K562 (cell line): ENCODE measurements at regions not wholly inside any gene's neighbourhood (a gene's known extent, or its start where the extent isn't known, plus 50 kb on each side); places are given as distances from the start of the nearest gene placed in this dataset.

ENCODE experiments used
- ATAC-seq: fragments of 200-7000 bp; cut with Tn5 transposase; 3 replicates; pipeline ENCODE4 v1.9.1; 2020; ENCODE audit warnings: moderate library complexity
- BruUV-seq: library from RNA; stranded (reverse); fragments of 400-500 nt; replicated peaks from 2 replicates; lab custom pipeline; 2021; lab: Mats Ljungman, UMichigan
- CTCF ChIA-PET: fragments of 300-600 bp; formaldehyde crosslinking; extraction: SDS; loops from one replicate; lab custom pipeline; 2021; ENCODE audit warnings: low intra/inter-chr PET ratio; lab: Yijun Ruan, JAX
- POLR2A ChIA-PET: fragments of 300-600, 350-650 bp; sonication (Branson Sonifier 250); formaldehyde crosslinking; extraction: SDS; loops from one replicate; lab custom pipeline; 2021; ENCODE audit warnings: antibody characterized with exemption, inconsistent platforms; lab: Yijun Ruan, JAX
- DNase-seq, 4 experiments: peaks; one replicate each; pipeline versions ENCODE4 v3.0.0 to v3.0.0-alpha.2; 2011 to 2018; ENCODE audit warnings: low spot score in 3 of 4, mixed read lengths in 3 of 4; ENCODE audit errors: extremely low read depth in 1 of 4
- FAIRE-seq: peaks from 2 replicates; lab custom pipeline; 2011; peaks lifted over from hg19 to GRCh38; lab: Jason Lieb, UNC
- H2AFZ ChIP-seq: 2 replicates; pipeline ENCODE4 v1.6.0; 2011; ENCODE audit warnings: low read depth, low read length, control low read depth, inconsistent platforms
- H3K27ac ChIP-seq: fragments of 200-600 bp; 3 replicates; pipeline ENCODE4 v1.8.0; 2011; ENCODE audit warnings: low read depth, mild to moderate bottlenecking, control low read depth, inconsistent platforms, low read length, moderate library complexity, mixed read lengths; ENCODE audit errors: extremely low read depth
- H3K27me3 ChIP-seq, 2 experiments: fragments of 300-600 bp in 1 of 2; 2 replicates in 1 of 2; 3 replicates in 1 of 2; pipeline versions ENCODE4 v1.6.0 to v1.8.0; 2011; ENCODE audit warnings: inconsistent platforms in 2 of 2, low read length in 2 of 2, mild to moderate bottlenecking in 1 of 2, mixed read lengths in 1 of 2, moderate library complexity in 1 of 2; ENCODE audit not compliant: control insufficient read depth in 2 of 2, insufficient read depth in 2 of 2
- H3K36me3 ChIP-seq: fragments of 300-600 bp; 3 replicates; pipeline ENCODE4 v1.8.0; 2011; ENCODE audit warnings: mild to moderate bottlenecking, low read length, inconsistent platforms; ENCODE audit not compliant: control insufficient read depth, insufficient read depth
- H3K4me1 ChIP-seq, 2 experiments: fragments of 200-600 bp in 1 of 2; replicated peaks in 1 of 2; 2 replicates in 1 of 2; 3 replicates in 1 of 2; pipeline versions ENCODE4 v1.5.1 to v1.8.0; 2011; ENCODE audit warnings: inconsistent platforms in 2 of 2, low read length in 2 of 2, mild to moderate bottlenecking in 1 of 2, mixed read lengths in 1 of 2, moderate library complexity in 1 of 2; ENCODE audit not compliant: control insufficient read depth in 2 of 2, insufficient read depth in 2 of 2
- H3K4me2 ChIP-seq: 2 replicates; pipeline ENCODE4 v1.6.1; 2011; ENCODE audit warnings: low read length, control low read depth, inconsistent platforms, mixed read lengths; ENCODE audit not compliant: insufficient read depth
- H3K4me3 ChIP-seq: fragments of 200-600 bp; sonication (generic), shearing (Covaris generic); 2 replicates; pipeline ENCODE4 v1.5.1; 2016; ENCODE audit warnings: control low read depth, inconsistent platforms
- H3K79me2 ChIP-seq: fragments of 200-600 bp; 3 replicates; pipeline ENCODE4 v1.8.0; 2011; ENCODE audit warnings: low read length, inconsistent platforms; ENCODE audit not compliant: control insufficient read depth, insufficient read depth
- H3K9ac ChIP-seq, 2 experiments: 2 replicates each; pipeline versions ENCODE4 v1.6.0 to v1.6.1; 2011; ENCODE audit warnings: low read depth in 2 of 2, low read length in 2 of 2, control low read depth in 1 of 2, inconsistent platforms in 1 of 2, mild to moderate bottlenecking in 1 of 2, mixed read lengths in 1 of 2; ENCODE audit not compliant: insufficient read depth in 1 of 2
- H3K9me1 ChIP-seq: one replicate; pipeline ENCODE4 v1.6.0; 2011; ENCODE audit warnings: inconsistent platforms, mild to moderate bottlenecking, low read length, moderate library complexity; ENCODE audit not compliant: control insufficient read depth, insufficient read depth
- H3K9me3 ChIP-seq: replicated peaks from 2 replicates; pipeline ENCODE4 v1.5.1; 2011; ENCODE audit warnings: low read depth, low read length, inconsistent platforms; ENCODE audit not compliant: control insufficient read depth, insufficient read depth
- H4K20me1 ChIP-seq: replicated peaks from 2 replicates; pipeline ENCODE4 v1.6.1; 2011; ENCODE audit warnings: low read length, inconsistent platforms, mixed read lengths; ENCODE audit not compliant: control insufficient read depth, insufficient read depth
- DIDO1 ChIP-seq: fragments of 450-650 bp; IDR thresholded peaks from 2 replicates; pipeline ENCODE4 v1.6.1; 2016; ENCODE audit warnings: low read depth, missing biosample characterization, missing genetic modification characterization
- GATAD2B ChIP-seq: fragments of 450-650 bp; IDR thresholded peaks from 2 replicates; pipeline ENCODE4 v1.6.1; 2017; ENCODE audit warnings: mild to moderate bottlenecking, borderline replicate concordance
- HDAC3 ChIP-seq: fragments of 450-650 bp; IDR thresholded peaks from 2 replicates; pipeline ENCODE4 v1.6.1; 2018; ENCODE audit warnings: borderline replicate concordance, mild to moderate bottlenecking, moderate library complexity; ENCODE audit not compliant: partially characterized antibody
- IRF9 ChIP-seq: fragments of 450-650 bp; IDR thresholded peaks from 2 replicates; pipeline ENCODE4 v1.6.1; 2016; ENCODE audit warnings: missing biosample characterization, missing genetic modification characterization
- KDM4B ChIP-seq, 2 experiments: fragments of 450-650 bp in 1 of 2; sonication (generic) in 1 of 2; IDR thresholded peaks; 2 replicates each; pipeline ENCODE4 v1.6.1; 2016 to 2017; ENCODE audit warnings: borderline replicate concordance in 2 of 2, antibody characterized with exemption in 1 of 2, low read depth in 1 of 2, mild to moderate bottlenecking in 1 of 2
- KHSRP ChIP-seq: fragments of 450-650 bp; IDR thresholded peaks from 2 replicates; pipeline ENCODE4 v1.6.1; 2017
- KLF13 ChIP-seq: fragments of 450-650 bp; IDR thresholded peaks from 2 replicates; pipeline ENCODE4 v1.6.1; 2016; ENCODE audit warnings: missing genetic modification characterization, low read depth, mild to moderate bottlenecking, missing compliant biosample characterization, moderate library complexity, borderline replicate concordance
- L3MBTL2 ChIP-seq: fragments of 450-650 bp; IDR thresholded peaks from 2 replicates; pipeline ENCODE4 v1.6.1; 2016; ENCODE audit warnings: mild to moderate bottlenecking, moderate library complexity
- MLLT1 ChIP-seq, 2 experiments: fragments of 450-650 bp; IDR thresholded peaks; 2 replicates each; pipeline ENCODE4 v1.6.1; 2016
- NCOA2 ChIP-seq, 2 experiments: fragments of 450-650 bp; IDR thresholded peaks; 2 replicates each; pipeline ENCODE4 v1.6.1; 2018; ENCODE audit warnings: mild to moderate bottlenecking in 2 of 2, moderate library complexity in 1 of 2; ENCODE audit not compliant: partially characterized antibody in 2 of 2
- PTTG1 ChIP-seq: fragments of 450-650 bp; IDR thresholded peaks from 2 replicates; pipeline ENCODE4 v1.6.1; 2016; ENCODE audit warnings: low read depth, mild to moderate bottlenecking, missing genetic modification characterization, missing compliant biosample characterization
- PURB ChIP-seq: sonication (generic); formaldehyde crosslinking; IDR thresholded peaks from 2 replicates; pipeline ENCODE4 v1.9.0; 2021; ENCODE audit warnings: low read depth, mild to moderate bottlenecking, missing genetic modification reagents
- TCFL5 ChIP-seq: fragments of 250-450 bp; sonication (Bioruptor Pico); conservative IDR thresholded peaks from 2 replicates; pipeline ENCODE4 v1.6.1; 2021; ENCODE audit warnings: mild to moderate bottlenecking, moderate library complexity, matching md5 sums
- ZBTB17 ChIP-seq: fragments of 450-650 bp; formaldehyde crosslinking; IDR thresholded peaks from 2 replicates; pipeline ENCODE4 v1.4.0; 2020; ENCODE audit warnings: mild to moderate bottlenecking
- ZNF143 ChIP-seq: sonication (generic); formaldehyde crosslinking; IDR thresholded peaks from 2 replicates; pipeline ENCODE4 v1.9.0; 2022; ENCODE audit warnings: mild to moderate bottlenecking, missing genetic modification reagents
- ZNF217 ChIP-seq: sonication (generic); formaldehyde crosslinking; IDR thresholded peaks from 2 replicates; pipeline ENCODE4 v1.8.0; 2022; ENCODE audit warnings: mild to moderate bottlenecking, missing genetic modification reagents
- ZNF551 ChIP-seq: fragments of 250-450 bp; sonication (Bioruptor Pico); IDR thresholded peaks from 2 replicates; pipeline ENCODE4 v1.5.0; 2021; ENCODE audit warnings: mild to moderate bottlenecking, moderate library complexity
- ZNF764 ChIP-seq: fragments of 250-450 bp; sonication (Bioruptor Pico); IDR thresholded peaks from 2 replicates; pipeline ENCODE4 v1.4.0; 2020; ENCODE audit warnings: low read depth, mild to moderate bottlenecking, moderate library complexity
- WGBS: fragments of 100-300 bp; shearing (Covaris generic); methylation state at CpG from one replicate; pipeline ENCODE4 v1.1.6; 2016; ENCODE audit warnings: low coverage, mixed read lengths; ENCODE audit not compliant: insufficient coverage; ENCODE audit errors: missing lambda C conversion rate; 5-methylcytosine and 5-hydroxymethylcytosine counted together
- in situ Hi-C: fragments of 300-500 bp; cut with MboI; formaldehyde crosslinking; loops from 4 replicates; pipeline ENCODE4 v1.15.0; 2018; ENCODE audit warnings: inconsistent platforms, mixed read lengths
- intact Hi-C: fragments of 100-400 bp; cut with micrococcal nuclease; formaldehyde crosslinking; loops from 2 replicates; pipeline ENCODE4 v1.14.2; 2022
- TF ChIP-seq, protein P1 (sequence below): fragments of 250-450 bp; sonication (Bioruptor Pico); IDR thresholded peaks from 2 replicates; pipeline ENCODE4 v1.8.0; 2022; ENCODE audit warnings: moderate library complexity, mild to moderate bottlenecking, inconsistent platforms

DNA sequence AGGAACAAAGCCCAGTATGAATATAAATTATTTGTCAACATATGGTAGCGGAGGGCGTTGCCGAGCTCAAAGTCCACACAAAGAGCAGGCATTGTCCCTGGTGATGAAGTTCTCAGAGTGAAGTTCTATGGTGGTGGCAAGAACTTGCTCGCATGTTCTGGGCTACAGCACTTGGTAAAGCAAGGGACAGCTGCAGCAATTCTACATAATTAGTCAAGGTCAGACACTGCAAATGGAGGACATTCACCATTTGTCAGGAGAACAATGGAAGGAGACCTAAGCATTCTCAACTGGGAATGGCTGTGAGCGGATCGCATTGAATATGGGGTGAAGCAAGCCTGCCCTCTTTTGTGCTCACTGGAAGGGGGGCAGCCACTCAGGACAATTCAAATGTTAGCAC is 503.8 kb upstream of the ADAMTS16 start:
- Histone ChIP-seq H2AFZ (no peak overlapping the region), H4K20me1 (no peaks in the 10 kb centered on the region), H3K36me3 (no peaks in the 10 kb centered on the region), H3K79me2 (no peaks in the 10 kb centered on the region), H3K4me2 (no peak overlapping the region), H3K27ac (no peak overlapping the region), H3K27me3 (no peaks in the 10 kb centered on the region), H3K9me3 (no peaks in the 10 kb centered on the region), H3K9me1 (no peaks in the 10 kb centered on the region), H3K9ac (no peak overlapping the region), H3K4me3 (no peak overlapping the region), H3K4me1 (no peaks in the 10 kb centered on the region)
- FAIRE-seq = no peak
- no peak for ATAC-seq
- no peak for DNase-seq
- in situ Hi-C loops = no loop called here
- TF ChIP-seq PURB (CRISPR knock-in tag) (no peak), IRF9 (no peak), KHSRP (no peak), ZNF143 (CRISPR knock-in tag) (no peak), ZNF551 (no peak), TCFL5 (no peak), ZNF764 (no peak), DIDO1 (tag) (no peak), ZNF217 (no peak), HDAC3 (no peak), GATAD2B (no peak), KDM4B (IDR thresholded peaks at IDR 0.05; ENCODE audit: borderline replicate concordance in 2 of 2, low read depth in 1 of 2) (no peak), NCOA2 (IDR thresholded peaks at IDR 0.05; ENCODE audit: partially characterized antibody in 2 of 2) (no peak), L3MBTL2 (no peak), MLLT1 (IDR thresholded peaks at IDR 0.05) (no peak), PTTG1 (tag) (no peak), ZBTB17 (no peak), KLF13 (no peak)
- TF ChIP-seq, protein P1, sequence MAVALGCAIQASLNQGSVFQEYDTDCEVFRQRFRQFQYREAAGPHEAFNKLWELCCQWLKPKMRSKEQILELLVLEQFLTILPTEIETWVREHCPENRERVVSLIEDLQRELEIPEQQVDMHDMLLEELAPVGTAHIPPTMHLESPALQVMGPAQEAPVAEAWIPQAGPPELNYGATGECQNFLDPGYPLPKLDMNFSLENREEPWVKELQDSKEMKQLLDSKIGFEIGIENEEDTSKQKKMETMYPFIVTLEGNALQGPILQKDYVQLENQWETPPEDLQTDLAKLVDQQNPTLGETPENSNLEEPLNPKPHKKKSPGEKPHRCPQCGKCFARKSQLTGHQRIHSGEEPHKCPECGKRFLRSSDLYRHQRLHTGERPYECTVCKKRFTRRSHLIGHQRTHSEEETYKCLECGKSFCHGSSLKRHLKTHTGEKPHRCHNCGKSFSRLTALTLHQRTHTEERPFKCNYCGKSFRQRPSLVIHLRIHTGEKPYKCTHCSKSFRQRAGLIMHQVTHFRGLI = no peak
- no TSS peak for BruUV-seq
- CTCF ChIA-PET = no interaction called here
- POLR2A ChIA-PET = no interaction called here
- intact Hi-C loops = no loop called here
- WGBS = 0% methylated on average over 6 of the region's 6 CpGs
